ENCODE measurements at regions not wholly inside any gene's neighbourhood (a gene's known extent, or its start where the extent isn't known, plus 50 kb on each side); places are given as distances from the start of the nearest gene placed in this dataset.
"Not testable (repeated sequence)": the region's sequence is repeated elsewhere in the genome, so short reads cannot be mapped to it uniquely, and the experiment has no call there.

DNA sequence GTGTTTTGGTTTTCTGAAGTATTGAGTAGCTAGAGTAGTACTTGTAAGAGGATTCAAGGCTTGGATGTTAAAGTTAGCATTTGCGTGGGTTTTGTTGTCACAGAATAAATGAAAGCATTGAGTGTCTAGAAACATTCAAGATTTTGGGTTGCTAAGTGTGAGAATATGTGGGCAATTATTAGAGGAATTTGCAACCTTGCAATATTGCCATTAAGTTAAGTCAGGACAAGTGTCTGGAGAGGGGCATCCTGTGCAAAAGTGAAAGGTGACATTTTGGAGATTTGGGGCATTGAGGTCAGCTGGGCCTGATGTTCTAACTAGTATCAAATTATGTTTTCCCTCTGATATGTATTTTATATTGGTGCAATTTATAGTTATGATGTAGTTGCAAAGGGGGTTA is 533.9 kb upstream of the GRID2 start:
- TF ChIP-seq, protein P1, sequence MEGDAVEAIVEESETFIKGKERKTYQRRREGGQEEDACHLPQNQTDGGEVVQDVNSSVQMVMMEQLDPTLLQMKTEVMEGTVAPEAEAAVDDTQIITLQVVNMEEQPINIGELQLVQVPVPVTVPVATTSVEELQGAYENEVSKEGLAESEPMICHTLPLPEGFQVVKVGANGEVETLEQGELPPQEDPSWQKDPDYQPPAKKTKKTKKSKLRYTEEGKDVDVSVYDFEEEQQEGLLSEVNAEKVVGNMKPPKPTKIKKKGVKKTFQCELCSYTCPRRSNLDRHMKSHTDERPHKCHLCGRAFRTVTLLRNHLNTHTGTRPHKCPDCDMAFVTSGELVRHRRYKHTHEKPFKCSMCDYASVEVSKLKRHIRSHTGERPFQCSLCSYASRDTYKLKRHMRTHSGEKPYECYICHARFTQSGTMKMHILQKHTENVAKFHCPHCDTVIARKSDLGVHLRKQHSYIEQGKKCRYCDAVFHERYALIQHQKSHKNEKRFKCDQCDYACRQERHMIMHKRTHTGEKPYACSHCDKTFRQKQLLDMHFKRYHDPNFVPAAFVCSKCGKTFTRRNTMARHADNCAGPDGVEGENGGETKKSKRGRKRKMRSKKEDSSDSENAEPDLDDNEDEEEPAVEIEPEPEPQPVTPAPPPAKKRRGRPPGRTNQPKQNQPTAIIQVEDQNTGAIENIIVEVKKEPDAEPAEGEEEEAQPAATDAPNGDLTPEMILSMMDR (conservative IDR thresholded peaks at IDR 0.05; ENCODE audit: control insufficient read depth, insufficient read depth, low read depth, low read length): no peak
- DNase-seq (ENCODE audit: low read depth): no peak
- H3K4me3 ChIP-seq (ENCODE audit: control insufficient read depth, low read depth, low read length): no peak overlapping the region

GRCh38 chr4:91791631-91792030 is 512.1 kb upstream of the GRID2 start:
- H3K4me3 ChIP-seq (ENCODE audit: control insufficient read depth, low read depth, low read length); DNase-seq (ENCODE audit: low read depth): not testable (repeated sequence)

DNA sequence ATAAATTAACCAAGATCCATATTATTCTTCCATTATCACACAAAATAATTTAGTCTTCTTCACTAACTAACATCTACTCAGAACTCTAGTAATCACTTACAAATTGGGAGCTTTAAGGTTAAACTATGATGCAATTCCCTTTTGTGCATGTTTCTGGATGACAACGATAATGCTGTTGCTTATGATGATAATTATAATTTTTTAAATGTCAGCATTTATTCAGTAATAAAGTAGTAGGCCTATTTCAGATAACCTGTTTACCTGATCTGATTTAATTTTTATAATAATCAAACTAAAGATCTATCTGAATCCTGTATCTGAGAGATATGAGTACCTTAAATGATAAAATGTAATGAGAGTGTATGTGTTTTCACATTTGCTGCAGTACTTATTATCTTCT is 507.8 kb upstream of the GRID2 start:
- TF ChIP-seq, protein P1 (conservative IDR thresholded peaks at IDR 0.05; ENCODE audit: control insufficient read depth, insufficient read depth, low read depth, low read length): no peak
- H3K4me3 ChIP-seq (ENCODE audit: control insufficient read depth, low read depth, low read length): no peak overlapping the region
- DNase-seq (ENCODE audit: low read depth): no peak

DNA sequence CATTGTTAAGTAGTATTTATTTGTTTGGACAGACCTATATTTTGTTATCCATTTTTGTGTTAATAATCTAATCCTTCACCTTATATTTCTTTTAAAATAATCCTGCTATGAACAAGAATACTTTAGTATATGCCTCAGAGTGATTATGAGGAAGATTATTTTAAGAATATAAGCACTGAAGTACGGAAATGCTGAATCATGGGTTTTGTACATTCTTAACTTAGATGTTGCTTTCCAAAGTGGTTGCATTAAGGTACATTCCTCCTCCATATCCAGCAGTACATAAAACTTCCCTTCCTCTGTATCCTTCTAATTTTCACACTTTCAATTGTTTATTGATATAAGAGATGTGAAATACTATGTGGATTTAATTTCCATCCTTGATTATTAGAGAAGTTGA is 491.4 kb upstream of the GRID2 start:
- TF ChIP-seq, protein P1 (conservative IDR thresholded peaks at IDR 0.05; ENCODE audit: control insufficient read depth, insufficient read depth, low read depth, low read length): no peak
- DNase-seq (ENCODE audit: low read depth): no peak
- no peak overlapping the region for H3K4me3 ChIP-seq (ENCODE audit: control insufficient read depth, low read depth, low read length)

DNA sequence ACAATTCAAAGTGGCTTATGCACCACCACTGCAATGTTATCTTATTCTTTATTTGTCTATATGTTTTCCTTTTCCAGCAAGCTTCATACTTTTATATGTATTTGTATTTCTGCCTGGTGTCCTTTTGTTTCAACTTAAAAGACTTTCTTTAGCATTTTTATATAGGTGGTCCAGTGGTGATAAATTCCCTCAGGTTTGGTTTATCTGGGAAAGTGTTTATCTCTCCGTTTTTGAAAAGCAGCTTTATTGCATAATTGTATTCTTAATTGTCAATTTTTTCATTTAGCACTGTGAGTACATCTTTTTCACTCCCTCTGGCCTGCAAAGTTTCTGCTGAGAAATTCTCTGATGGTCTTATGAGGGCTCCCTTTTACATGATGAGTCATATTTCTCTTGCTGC is 479.0 kb upstream of the GRID2 start:
- no peak for DNase-seq (ENCODE audit: low read depth)
- H3K4me3 ChIP-seq (ENCODE audit: control insufficient read depth, low read depth, low read length): no peak overlapping the region
- TF ChIP-seq, protein P1 (conservative IDR thresholded peaks at IDR 0.05; ENCODE audit: control insufficient read depth, insufficient read depth, low read depth, low read length): no peak

GRCh38 chr4:91826186-91826585 is 477.6 kb upstream of the GRID2 start:
- no peak for DNase-seq (ENCODE audit: low read depth)
- H3K4me3 ChIP-seq (ENCODE audit: control insufficient read depth, low read depth, low read length): no peak overlapping the region
- TF ChIP-seq, protein P1 (conservative IDR thresholded peaks at IDR 0.05; ENCODE audit: control insufficient read depth, insufficient read depth, low read depth, low read length): no peak

- no peak overlapping the region for H3K4me3 ChIP-seq (ENCODE audit: control insufficient read depth, low read depth, low read length)
- DNase-seq (ENCODE audit: low read depth): no peak
- TF ChIP-seq, protein P1 (conservative IDR thresholded peaks at IDR 0.05; ENCODE audit: control insufficient read depth, insufficient read depth, low read depth, low read length): no peak
Measured at GRCh38 chr4:91827914-91828313, 475.9 kb upstream of the GRID2 start.
